ENCODE measurements at regions not wholly inside any gene's neighbourhood (a gene's known extent, or its start where the extent isn't known, plus 50 kb on each side); places are given as distances from the start of the nearest gene placed in this dataset.
"Not testable (repeated sequence)": the region's sequence is repeated elsewhere in the genome, so short reads cannot be mapped to it uniquely, and the experiment has no call there.

DNA sequence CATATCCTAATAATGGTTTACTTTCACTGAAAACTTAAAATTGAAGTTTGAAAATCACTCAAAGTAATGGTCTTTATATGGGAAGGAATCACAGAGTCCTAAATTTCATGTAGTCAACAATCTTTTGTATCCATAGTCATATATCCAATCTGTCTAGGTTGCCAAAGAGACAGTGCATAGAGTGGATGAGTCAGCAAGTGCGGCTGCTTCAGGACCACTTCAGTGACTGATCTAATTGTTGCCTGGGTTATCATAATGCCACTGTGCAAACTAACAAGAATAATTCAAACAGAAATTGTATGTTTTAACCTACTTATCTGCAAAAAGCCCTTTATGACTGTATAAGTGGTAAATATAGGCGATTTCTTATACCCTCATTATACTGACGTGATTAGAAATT is 211.3 kb upstream of the PRR16 start:
- DNase-seq: no peak

DNA sequence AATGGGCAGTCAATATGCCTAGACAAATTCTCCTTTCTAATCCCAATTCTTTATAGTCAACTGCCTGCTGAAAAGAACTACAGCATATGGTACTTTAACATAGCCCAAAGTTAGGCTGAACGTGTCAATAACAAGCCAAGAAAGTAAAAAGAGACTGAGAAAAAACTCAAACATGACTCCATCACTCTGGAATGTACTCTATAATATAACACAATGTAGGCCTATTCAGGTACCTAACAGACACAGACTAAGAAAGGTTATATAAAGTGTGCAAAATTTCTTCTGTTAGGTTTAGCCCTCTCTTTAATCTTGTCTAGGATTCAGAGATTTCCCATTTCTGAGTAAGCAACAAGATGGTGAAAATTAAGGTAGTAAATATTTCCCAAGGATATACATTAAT is 209.7 kb upstream of the PRR16 start:
- DNase-seq: no peak

DNA sequence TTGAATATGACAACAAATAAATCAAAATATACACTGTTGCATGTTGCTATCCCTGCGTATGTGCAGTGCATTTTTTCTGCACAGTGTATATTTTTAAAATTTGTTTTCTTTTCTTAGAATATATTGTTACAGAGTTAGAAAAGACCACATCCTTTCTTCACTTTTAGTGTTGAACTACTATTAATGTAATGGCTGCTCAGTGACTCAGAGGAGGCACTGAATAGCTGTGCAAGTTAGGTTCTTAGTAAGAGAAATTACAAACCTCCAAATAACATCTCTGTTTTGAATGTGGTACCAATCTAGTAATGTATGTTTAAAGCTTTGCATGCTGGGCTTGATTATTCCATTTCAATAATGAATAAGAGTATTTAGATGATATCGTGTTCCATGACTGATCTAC is 208.9 kb upstream of the PRR16 start:
- no peak for DNase-seq

DNA sequence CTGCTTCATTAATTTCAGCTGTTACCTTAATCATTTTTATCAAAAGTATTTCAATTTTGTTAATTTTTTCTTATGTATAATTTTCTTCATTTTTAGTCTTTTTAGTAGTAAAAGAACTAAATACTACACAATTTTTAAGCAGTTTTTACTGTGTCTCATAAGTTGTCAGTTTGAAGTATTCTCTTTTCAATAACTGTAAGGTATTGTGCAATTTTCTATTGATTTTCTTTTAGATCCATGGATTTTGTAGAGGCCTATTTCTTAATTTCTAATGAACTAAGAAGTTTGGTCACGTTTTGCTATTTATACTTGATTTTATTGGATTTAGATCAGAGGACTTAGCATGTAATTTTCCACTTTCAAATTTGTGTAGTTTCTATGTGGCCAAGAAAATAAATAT is 207.7 kb upstream of the PRR16 start:
- DNase-seq: no peak

DNA sequence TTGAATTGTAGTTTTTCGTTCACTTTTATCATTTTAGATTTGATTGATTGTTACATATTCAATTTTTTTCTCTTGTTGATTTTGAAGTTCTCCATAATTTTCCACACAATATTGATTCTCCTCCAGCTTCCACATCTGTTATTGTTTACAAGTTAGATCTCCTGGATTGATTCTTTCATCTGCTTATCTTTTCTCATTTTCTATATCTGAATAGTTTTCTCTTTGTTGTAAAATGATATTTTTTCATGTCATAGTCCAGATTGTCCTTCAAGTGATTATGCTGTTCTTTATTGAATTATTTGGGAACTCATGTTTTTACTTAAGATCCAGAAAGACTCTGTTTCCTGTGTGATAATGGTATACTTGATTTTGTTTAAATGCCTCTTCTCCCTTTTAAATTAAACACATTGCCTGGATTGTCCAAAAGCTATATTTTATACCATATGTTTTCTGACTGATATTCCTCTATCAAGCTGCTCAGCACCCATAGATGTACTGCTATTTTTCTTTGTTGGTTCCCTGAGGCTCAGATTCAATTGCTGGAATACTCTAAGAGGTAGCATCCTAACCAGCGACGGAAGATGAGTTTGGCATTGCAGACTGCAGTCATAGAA is 206.6 kb upstream of the PRR16 start:
- DNase-seq: no peak

DNA sequence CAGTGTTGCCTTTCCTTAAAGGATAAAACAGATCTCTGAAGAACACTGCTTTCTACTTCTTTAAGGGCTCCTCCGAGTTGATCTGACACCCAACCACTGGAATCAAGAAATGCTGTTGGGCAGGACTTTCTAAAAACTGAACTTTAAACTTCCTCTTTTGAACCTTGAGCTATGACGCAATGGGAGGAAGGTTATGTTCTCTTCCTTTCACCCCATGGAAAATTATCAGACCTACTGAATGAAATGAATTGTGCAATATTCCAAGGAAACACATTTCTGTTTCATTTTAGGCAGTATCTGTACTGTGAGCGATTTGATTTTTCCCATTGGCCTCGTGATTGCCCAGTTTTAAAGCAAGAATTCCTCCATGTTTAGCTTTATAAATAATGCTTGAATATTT is 206.0 kb upstream of the PRR16 start:
- DNase-seq: no peak

DNA sequence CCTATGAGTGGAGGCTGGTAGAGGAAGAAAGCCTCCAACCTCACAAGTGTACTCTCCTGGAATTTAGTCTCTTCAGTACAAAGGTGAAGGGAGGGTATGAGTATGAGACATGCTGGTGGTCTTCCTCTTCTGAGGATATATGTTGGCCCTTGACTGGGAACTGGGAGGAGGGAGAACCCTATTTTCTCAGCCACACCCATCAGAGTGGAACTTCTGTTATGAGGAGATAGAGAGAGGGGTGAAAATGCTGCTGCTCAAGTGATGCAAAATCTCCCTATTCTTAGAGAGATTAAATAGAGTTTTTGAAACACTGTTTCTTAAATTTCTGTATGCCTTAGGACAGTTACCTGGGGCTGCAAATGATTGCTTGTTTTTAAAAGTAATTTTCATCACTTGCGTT is 203.4 kb upstream of the PRR16 start:
- no peak for DNase-seq

DNA sequence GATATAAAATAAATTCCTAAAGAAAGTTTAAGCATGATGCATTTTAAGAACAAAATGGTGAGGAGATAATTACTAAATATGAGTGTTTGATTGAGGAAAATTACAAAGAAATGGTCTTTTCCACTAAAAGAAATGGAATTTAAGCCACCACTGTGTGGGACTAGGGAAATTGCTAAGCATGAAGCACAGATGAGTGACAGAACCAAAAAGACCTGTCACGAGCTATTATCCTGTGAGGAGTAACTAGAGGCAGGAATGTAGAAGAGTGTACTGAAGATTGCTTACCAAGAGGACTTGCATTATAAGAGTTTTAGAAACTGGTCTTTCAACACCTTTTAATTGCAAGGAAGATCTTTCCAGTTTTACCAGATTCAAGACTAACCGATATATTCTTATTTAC is 193.6 kb upstream of the PRR16 start:
- no peak for DNase-seq

DNA sequence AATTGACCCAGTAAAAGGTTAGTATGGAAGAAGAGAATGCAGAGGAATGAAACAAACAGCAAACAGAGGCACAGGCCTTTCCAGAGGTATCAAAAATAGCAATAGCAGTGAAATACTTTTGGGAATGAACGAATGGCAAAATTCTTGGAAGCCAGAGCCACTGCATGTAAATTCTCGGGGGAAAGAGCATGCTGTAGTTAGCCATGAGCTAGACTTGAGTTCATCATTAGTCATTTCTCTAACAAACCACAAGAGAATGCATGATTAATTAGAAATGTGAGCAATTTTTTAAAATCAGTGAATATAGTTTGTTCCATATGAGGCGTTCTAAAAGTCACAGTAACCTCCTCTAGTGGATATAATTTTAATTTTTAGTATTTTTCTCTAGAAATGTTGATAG is 170.3 kb upstream of the PRR16 start:
- no peak for DNase-seq

DNA sequence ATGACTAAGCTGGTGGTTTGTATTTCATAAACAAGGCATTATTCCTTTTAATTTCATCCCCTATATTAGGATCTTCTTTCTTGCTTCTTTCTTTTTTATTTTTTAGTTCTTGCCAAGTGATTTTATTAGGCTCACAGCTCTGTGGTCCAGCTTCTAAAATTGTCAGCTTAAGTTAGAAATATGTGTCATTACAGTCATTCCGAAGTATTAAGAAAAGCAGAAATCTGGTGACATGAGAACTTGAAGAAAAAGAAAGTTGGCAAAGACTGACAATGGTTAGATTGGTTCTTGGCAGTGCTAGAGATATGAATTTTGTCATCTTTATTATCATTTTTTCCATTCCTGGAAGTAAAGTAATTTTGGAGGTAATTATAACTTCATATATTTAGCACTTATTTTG is 166.5 kb upstream of the PRR16 start:
- no peak for DNase-seq

DNA sequence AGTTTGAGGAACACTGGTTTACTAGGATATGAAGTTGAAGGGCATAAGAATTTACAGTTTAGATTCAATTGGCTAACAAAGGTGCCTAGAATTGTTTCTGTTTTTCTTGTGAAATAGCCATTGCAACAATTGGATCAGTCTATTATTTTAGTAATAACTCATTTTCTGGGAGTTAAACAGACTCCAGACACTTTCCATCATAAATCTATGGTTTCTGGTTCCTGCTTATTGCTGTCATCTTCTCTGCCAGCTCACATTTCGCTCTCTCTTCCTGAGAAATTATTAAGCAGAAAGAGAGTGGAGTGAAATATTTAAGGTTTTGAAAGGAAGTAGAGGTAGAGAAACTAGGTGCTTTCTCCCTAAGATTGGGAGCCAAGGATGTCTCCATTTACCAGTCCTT is 165.1 kb upstream of the PRR16 start:
- DNase-seq: no peak

DNA sequence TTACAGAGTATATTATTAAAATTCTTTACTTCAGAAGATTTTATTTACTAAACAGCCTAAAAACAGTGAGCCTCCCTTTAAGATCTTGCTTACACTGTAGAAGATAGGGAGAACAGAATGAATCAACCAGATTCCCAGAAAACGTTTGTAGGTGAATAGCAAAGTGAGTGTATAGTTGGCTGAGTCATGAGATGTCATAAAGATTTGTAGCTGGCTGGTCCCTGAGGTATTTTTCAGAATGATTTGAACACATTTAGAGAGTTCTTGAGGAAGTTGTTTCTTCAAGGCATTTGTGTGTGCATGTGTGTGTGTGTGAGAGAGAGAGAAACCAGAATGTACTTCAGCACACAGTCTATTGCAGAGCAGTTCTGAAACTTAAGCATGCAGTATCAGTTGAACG is 159.4 kb upstream of the PRR16 start:
- DNase-seq: no peak

DNA sequence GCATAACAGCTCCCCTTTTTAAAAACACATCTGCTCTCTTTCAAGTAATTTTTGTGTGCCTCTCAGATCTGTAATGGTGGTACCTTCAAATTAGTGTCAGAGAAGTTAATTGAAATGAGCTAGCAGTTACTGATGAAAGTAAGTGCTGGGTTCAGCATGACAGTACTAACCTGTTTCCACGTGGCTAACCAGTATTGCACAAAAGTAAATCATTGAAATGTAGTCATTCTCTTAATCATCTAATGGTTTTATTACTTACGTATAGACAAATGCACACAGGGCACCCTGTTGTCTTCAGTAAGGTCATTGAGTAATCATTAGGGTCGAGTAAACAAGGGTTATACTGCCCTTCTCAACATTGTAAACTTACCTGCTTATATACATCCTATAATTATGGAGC is 157.8 kb upstream of the PRR16 start:
- no peak for DNase-seq

DNA sequence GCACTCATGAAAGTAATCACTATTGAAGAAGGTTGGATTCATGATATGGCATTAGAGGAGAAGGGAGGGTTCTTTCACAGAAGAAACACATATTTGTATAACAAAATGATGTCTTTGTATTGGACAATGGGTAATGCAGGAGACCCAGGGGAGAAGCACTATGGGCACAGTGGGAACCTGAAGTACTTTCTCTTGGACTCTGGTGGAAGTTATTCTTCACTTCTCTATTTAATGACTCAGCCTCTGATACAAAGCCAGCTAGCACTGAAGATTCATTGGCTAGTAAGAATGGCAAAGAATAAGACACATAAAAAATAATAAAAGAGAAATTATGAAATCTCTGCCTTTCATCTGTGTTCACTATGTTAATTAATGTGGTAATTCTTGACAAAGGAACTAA is 149.9 kb upstream of the PRR16 start:
- DNase-seq: no peak

DNA sequence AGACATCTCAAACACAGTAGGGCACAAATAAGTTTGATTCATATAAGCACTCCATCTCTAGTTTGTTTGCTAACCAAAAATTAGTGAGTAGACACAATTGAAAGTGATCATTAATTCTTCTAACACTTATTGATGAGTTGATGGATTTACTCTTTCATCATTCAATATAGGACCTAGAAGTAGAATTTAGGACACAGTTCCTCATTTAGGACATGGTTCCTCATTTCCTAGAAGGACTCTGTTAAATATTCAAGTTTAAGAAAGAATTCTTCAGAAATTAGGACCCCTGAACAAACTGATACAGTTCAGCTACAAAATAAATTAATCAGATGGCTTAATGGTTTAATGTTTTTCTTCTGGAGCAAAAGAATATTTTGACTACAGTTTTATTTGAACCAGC is 143.5 kb upstream of the PRR16 start:
- DNase-seq: no peak

DNA sequence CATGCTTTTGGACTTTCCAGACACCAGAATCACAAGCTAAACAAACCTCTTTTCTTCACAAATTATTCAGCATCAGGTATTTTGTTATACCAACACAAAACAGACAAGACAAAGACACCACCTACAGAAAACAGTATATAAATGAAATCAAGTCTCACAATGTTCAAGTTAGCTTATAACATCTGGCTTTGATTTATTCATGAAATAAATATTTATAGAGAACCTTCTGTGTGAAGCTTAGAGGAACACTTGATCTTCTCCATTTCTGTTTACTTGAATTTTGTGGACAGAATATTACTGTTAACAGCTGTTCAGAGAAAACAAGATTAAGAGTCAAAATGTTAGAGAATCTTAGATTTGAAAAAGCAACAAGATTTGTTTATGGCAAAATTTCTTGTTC is 137.4 kb upstream of the PRR16 start:
- DNase-seq: no peak

DNA sequence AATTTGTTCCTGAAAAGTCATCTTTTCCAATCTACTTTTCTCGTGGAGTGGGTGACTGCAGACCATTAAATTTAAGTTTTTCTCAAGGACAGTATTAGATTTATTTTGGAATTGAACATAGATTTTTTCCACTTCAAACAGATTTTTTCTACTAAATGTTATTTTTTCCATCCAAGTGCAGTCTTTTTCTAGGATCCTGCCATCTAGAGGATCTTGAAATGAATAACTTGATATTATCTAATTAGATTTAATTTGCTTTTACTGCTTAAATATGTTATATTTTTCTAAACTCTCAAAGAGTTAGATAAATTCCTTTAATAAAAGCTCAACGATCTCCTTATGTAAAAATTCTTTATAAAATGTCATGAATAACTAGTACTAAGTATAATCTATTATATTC is 136.9 kb upstream of the PRR16 start:
- DNase-seq: no peak

DNA sequence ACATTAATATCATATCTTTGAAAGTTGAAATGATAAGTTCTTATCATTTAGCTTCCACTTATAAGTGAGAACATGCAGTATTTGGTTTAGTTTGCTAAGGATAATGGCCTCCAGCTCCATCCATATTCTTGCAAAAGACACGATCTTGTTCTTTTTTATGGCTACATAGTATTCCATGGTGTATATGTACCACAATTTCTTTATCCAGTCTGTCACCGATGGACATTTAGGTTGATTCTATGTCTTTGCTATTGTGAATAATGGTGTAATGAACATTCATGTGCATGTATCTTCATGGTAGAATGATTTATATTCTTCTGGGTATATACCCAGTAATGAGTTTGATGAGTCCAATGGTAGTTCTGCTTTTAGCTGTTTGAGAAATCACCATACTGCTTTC is 135.0 kb upstream of the PRR16 start:
- DNase-seq: no peak

DNA sequence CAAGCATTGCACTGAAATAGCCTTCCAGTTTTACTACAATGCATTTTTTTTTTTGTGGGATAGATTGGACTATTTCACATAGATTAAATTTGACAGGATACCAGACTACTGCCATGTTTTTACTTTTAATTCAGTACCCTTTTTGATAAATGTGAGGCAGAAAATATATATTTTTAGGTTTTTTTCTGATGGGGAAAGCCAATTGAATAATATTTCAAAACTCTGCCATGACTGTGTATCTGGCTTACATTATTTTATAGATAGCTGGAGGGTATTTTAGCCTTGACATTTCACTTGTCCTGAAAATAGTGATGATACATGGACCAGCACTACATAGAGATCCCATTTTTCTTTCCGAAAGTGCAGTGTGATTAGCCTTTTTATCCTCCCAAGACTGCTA is 133.5 kb upstream of the PRR16 start:
- no peak for DNase-seq

DNA sequence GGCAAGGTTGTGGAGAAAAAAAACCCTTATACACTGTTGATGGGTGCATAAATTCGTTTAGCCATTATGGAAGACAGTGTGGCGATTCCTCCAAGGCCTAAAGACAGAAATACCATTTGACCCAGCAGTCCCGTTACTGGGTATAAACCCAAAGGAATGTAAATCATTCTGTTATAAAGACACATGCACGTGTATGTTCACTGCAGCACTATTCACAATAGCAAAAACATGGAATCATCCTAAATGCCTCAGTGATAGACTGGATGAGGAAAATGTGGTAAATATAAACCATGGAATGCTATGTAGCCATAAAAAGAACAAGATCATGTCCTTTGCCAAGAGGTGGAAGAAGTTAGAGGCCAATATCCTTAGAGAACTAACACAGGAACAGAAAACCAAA is 119.9 kb upstream of the PRR16 start:
- no peak for DNase-seq

DNA sequence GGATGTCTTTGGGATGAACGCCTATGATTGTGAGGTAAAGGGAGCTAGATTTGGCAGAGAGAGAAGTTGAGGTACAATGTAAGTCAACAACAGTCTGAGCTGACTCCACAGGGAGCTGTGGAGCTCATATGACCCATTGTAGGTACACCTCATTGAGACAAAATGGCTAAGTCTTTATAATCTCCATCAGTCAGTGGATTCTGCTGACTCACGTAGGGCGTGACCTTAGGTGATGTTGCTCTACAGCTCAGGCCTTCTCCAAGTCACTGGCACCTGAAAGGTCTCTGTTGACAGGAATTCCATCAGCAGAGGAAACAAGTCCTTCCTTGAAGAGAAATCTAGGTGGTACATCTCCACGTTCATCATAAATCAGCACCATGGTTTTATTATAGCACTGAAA is 118.2 kb upstream of the PRR16 start:
- DNase-seq: no peak

DNA sequence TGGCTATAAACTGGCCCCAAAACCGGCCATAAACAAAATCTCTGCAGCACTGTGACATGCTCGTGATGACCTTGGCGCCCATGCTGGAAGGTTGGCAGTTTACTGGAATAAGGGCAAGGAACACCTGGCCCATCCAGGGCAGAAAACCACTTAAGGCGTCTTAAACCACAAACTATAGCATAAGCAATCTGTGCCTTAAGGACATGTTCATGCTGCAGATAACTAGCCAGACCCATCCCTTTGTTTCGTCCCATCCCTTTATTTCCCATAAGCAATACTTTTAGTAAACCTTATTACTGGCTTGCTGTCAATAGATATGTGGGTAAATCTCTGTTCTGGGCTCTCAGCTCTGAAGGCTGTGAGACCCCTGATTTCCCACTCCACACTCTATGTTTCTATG is 113.0 kb upstream of the PRR16 start:
- DNase-seq: not testable (repeated sequence)

DNA sequence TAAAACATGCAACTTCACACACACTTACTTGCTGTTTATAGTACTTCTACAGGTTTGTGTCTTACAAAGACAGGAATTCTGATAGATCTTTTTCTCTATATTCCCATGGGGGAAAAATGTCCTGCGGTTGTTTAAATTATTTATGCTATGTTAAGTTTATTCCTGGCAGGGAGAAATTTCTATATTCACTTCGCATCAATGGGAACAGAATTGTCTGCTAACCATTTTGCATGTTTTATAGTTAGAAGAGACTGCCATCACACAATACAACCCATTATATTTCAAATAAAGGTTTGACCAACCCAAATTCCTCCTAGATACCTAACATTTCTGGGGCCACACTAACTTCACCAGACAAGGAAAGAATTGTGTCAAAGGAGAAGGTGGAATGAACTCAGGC is 110.0 kb upstream of the PRR16 start:
- no peak for DNase-seq

DNA sequence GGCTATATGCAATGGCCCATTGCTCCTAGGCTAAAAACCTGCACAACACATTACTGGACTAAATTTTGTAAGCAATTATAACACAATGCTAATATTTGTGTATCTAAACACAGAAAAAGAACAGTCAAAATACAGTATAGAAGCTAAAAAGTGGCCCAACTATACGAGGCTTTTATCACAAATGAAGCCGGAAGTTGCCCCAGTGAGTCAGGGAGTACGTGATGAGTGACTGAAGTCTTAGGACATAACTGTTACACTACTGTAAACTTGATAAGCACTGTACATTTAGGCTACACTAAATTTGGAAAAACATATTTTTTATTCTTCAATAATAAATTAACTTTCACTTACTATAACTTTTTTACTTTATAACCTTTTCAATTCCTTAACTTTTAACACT is 105.2 kb upstream of the PRR16 start:
- no peak for DNase-seq

DNA sequence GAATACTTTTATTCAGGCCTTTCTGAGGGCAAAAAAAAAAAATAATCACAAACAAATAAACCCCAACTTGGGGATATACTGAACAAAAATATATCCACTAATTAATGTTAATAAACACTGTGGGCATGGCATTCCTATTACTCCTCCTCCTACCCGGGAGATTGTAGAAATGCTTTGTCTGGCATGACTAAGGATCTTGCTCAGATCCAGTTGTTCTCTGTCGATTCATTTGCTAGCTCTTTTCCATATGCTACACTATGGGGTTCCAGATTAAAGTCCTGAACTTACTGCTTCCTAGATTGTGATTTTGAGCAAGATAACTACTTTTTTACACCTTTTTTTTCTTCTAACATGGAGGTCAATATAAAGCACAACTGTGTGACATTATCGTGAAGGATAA is 102.2 kb upstream of the PRR16 start:
- DNase-seq: no peak

DNA sequence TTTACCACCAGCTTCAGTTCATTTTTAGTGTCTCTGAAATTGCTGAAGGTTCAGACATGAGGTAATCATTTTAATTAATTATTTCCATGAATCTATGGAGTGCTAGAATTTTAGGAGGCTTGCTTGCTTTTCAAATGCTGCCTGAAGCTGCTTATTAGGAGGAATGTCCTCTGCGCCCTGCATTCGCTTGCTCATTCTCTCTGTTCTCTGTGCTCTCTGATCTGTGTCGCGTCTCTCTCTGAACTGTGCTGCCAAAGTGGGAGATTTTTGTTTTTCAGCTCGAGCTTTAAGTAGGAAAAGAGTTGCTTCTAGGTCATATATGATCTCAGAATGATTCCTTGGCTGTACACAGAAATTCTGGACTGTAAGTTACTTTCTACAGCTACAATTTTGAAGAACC is 101.7 kb upstream of the PRR16 start:
- DNase-seq: no peak

All from stimulated activated naive CD4-positive, alpha-beta T cell (primary cell).